Transverse colon (tissue), 4 donors: ENCODE measurements at regions not wholly inside any gene's neighbourhood (a gene's known extent, or its start where the extent isn't known, plus 50 kb on each side); places are given as distances from the start of the nearest gene placed in this dataset.
"Not testable (repeated sequence)": the region's sequence is repeated elsewhere in the genome, so short reads cannot be mapped to it uniquely, and the experiment has no call there.

Experiments used
- DNase-seq: peaks from one replicate; pipeline ENCODE4 v3.0.0-alpha.2; 2019
- H3K27ac ChIP-seq, 4 donors: fragments of 200-600 bp; sonication (generic); 2 replicates each; pipeline ENCODE4 v1.5.1; 2016 to 2018; ENCODE audit warnings: inconsistent platforms in 4 of 4
- H3K27me3 ChIP-seq: fragments of 200-600 bp; sonication (generic); 2 replicates; pipeline ENCODE4 v1.5.1; 2017; ENCODE audit warnings: inconsistent platforms
- H3K36me3 ChIP-seq, 4 donors: fragments of 200-600 bp; sonication (generic); 2 replicates each; pipeline ENCODE4 v1.5.1; 2017 to 2019; ENCODE audit warnings: inconsistent platforms in 4 of 4
- H3K4me1 ChIP-seq, 4 donors: fragments of 200-600 bp; sonication (generic); 2 replicates each; pipeline ENCODE4 v1.5.1; 2017 to 2020; ENCODE audit warnings: inconsistent platforms in 4 of 4
- H3K4me3 ChIP-seq, 4 donors: fragments of 200-600 bp; sonication (generic); 1 replicate in 1 of 4; 2 replicates in 3 of 4; pipeline versions ENCODE4 v1.5.1 to v1.6.1; 2017 to 2019; ENCODE audit warnings: inconsistent platforms in 4 of 4
- H3K9me3 ChIP-seq, 2 donors: fragments of 200-600 bp; sonication (generic); 2 replicates each; pipeline ENCODE4 v1.5.1; 2017 to 2019; ENCODE audit warnings: inconsistent platforms in 2 of 2
- EP300 ChIP-seq: sonication (generic); formaldehyde crosslinking; IDR thresholded peaks from one replicate; pipeline ENCODE4 v1.6.1; 2017; ENCODE audit warnings: antibody characterized with exemption, low read depth
- POLR2A ChIP-seq: fragments of 450-650 bp; IDR thresholded peaks from one replicate; pipeline ENCODE4 v1.6.1; 2016; ENCODE audit warnings: antibody characterized with exemption, mild to moderate bottlenecking, moderate library complexity
- POLR2AphosphoS5 ChIP-seq, 3 donors: sonication (generic); formaldehyde crosslinking; IDR thresholded peaks; one replicate each; pipeline ENCODE4 v1.6.1; 2016; ENCODE audit warnings: antibody characterized with exemption in 3 of 3
- WGBS, 2 donors: methylation state at CpG; one replicate each; pipeline ENCODE4 v1.1.5; 2018; ENCODE audit warnings: low coverage in 1 of 2; 5-methylcytosine and 5-hydroxymethylcytosine counted together
- in situ Hi-C, 4 donors: fragments of 200-750 bp; cut with MboI; loops; one replicate each; pipeline versions ENCODE4 v1.15.0 to v1.15.1; 2017; ENCODE audit warnings: low sequenced_read_pairs in 3 of 4, low pct_ligation_motif_present in 1 of 4, low pct_unique_long_range_greater_than_20kb in 1 of 4
- intact Hi-C: fragments of 100-400 bp; cut with DNase I; formaldehyde crosslinking; loops from one replicate; pipeline ENCODE4 v1.15.1; 2023; ENCODE audit warnings: low total_unique reads
- TF ChIP-seq, protein P1 (sequence below), 5 experiments: fragments of 200-600 bp in 3 of 5; fragments of 450-650 bp in 2 of 5; sonication (generic) in 3 of 5; IDR thresholded peaks; 1 replicate in 2 of 5; 2 replicates in 3 of 5; pipeline ENCODE4 v1.5.1; 2016 to 2017; ENCODE audit warnings: antibody characterized with exemption in 5 of 5, inconsistent platforms in 3 of 5, mild to moderate bottlenecking in 2 of 5, moderate library complexity in 1 of 5

DNA sequence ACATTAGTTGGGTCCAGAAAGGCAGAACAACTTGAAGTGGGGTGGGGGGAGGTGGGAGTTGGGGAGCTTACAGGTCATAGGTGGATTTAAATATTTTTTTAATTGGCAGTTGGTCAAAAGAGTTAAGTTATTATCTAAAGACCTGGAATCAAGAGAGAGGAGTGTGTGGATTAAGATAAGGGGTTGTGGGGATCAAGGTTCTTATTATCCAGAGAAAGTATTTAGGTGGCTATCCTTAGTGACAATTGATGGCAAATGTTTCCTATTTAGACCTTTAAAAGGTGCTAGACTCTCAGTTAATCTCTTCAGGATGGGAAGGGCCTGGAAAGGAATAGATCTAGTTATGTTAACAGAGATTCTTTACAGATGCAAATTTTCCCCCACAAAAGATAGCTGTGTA lies 120.7 kb upstream of the OR9Q1 start:
- Histone ChIP-seq H3K4me1 (peaks cover 9 to 54% (median 23%) of the 10 kb centered on the region in 4 donors), H3K4me3 (no peak overlapping the region), H3K27me3 (no peaks in the 10 kb centered on the region), H3K9me3 (no peaks in the 10 kb centered on the region), H3K27ac (peak overlapping the region; percentile 50 to 68 (median 64)), H3K36me3 (no peaks in the 10 kb centered on the region)
- TF ChIP-seq, protein P1, sequence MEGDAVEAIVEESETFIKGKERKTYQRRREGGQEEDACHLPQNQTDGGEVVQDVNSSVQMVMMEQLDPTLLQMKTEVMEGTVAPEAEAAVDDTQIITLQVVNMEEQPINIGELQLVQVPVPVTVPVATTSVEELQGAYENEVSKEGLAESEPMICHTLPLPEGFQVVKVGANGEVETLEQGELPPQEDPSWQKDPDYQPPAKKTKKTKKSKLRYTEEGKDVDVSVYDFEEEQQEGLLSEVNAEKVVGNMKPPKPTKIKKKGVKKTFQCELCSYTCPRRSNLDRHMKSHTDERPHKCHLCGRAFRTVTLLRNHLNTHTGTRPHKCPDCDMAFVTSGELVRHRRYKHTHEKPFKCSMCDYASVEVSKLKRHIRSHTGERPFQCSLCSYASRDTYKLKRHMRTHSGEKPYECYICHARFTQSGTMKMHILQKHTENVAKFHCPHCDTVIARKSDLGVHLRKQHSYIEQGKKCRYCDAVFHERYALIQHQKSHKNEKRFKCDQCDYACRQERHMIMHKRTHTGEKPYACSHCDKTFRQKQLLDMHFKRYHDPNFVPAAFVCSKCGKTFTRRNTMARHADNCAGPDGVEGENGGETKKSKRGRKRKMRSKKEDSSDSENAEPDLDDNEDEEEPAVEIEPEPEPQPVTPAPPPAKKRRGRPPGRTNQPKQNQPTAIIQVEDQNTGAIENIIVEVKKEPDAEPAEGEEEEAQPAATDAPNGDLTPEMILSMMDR (IDR thresholded peaks at IDR 0.05): no peak
- TF ChIP-seq POLR2AphosphoS5 (IDR thresholded peaks at IDR 0.05) (no peak), EP300 (no peak), POLR2A (no peak)
- no peak for DNase-seq
- intact Hi-C loops (no loop called here), in situ Hi-C loops (no loop called here)

DNA sequence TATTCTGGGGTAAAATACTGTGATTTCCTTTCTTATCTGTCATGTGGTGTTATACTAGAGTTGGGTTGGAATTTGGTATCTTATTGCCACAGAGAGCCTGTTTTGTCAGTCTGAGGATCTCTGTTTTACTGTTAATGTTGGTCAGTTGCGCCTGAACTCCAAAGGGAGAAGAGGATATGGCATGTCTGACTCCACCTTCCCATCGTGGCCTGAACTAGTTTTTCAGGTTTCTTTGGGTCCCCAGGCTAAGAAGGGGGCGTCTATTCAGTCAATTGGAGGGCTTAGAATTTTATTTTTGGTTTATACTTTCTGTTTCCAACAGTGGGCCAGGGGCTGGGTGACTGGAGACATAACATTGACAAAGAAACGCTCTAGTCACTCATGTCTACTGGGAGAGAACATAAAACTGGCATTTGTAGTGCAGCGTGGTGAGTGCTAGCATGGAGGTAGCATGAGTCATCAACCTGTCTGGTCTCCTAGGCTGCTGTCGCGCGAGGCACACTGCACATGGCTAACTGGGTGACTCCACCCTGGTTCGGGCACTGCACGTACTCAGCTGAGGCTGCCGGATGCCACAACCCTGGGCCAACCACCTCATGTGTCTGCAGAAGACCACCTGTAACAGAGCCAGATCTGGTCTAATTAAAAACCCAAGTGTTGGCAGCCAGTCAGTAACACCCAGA lies 120.1 kb upstream of the OR9Q1 start:
- in situ Hi-C loops: no loop called here
- 31 to 44% methylated on average over 5 to 10 of the region's 11 CpGs for WGBS, 2 donors

DNA sequence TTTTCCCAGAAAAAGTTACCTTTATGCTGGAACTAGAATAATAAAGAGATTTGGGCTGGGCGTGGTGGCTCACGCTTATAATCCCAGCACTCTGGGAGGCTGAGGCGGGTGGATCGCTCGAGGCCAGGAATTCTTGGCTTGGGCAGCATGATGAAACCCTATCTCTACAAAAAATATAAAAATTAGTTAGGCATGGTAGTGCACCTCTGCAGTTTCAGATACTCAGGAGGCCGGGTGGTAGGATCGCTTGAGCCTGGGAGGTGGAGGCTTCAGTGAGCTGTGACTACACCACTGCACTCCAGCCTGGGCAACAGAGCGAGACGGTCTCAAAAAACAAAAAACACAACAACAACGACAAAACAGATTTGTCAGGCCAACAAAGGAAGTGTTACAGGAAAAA lies 119.3 kb upstream of the OR9Q1 start:
- no peak for TF ChIP-seq EP300
- TF ChIP-seq POLR2A: no peak
- TF ChIP-seq, protein P1 (IDR thresholded peaks at IDR 0.05): no peak
- TF ChIP-seq POLR2AphosphoS5 (IDR thresholded peaks at IDR 0.05): no peak
- in situ Hi-C loops (no loop called here), intact Hi-C loops (no loop called here)
- H3K27me3 ChIP-seq: no peaks in the 10 kb centered on the region
- H3K27ac ChIP-seq: peak overlapping the region; percentile 50 to 68 (median 64)
- 64 to 74% methylated on average over 10 of the region's 10 CpGs for WGBS, 2 donors
- H3K4me3 ChIP-seq: no peak overlapping the region
- H3K36me3 ChIP-seq: no peaks in the 10 kb centered on the region
- DNase-seq: no peak
- H3K4me1 ChIP-seq: peaks cover 3 to 46% (median 20%) of the 10 kb centered on the region in 4 donors
- H3K9me3 ChIP-seq: no peaks in the 10 kb centered on the region

More for the DNA sequence above, 120.1 kb upstream of the OR9Q1 start:
- Histone ChIP-seq H3K27ac (peak overlapping the region; percentile 50 to 68 (median 64)), H3K9me3 (no peaks in the 10 kb centered on the region), H3K27me3 (no peaks in the 10 kb centered on the region), H3K4me3 (no peak overlapping the region), H3K36me3 (no peaks in the 10 kb centered on the region), H3K4me1 (peaks cover 8 to 54% (median 23%) of the 10 kb centered on the region in 4 donors)
- DNase-seq: peak; percentile 80
- TF ChIP-seq POLR2AphosphoS5 (IDR thresholded peaks at IDR 0.05) (peak in 2 of 3 donors; percentile 50 to 51), EP300 (no peak)
- intact Hi-C loops: no loop called here

DNA sequence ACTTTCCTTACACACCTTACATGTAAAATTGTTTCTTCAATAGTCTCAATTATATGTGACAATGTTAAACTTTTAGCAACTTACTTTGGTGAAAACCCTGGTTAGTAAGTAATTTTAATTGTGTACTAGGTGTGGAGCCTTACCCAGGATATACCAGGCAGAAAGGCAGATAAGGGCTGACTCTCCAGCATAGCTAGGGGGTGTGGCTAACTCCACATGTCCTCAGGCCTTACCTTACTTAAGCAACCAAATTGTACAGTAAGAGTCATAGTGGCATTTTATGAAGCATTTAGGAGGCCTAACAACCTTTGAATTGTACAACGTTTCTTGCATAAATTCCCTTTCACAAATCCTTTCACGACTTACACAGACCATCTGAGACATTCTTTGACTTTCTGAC lies 118.2 kb upstream of the OR9Q1 start:
- TF ChIP-seq, protein P1 (IDR thresholded peaks at IDR 0.05): no peak
- intact Hi-C loops (no loop called here), in situ Hi-C loops (no loop called here)
- no peaks in the 10 kb centered on the region for H3K36me3 ChIP-seq
- no peaks in the 10 kb centered on the region for H3K9me3 ChIP-seq
- no peak overlapping the region for H3K4me3 ChIP-seq
- H3K4me1 ChIP-seq: peaks cover 0 to 38% (median 16%) of the 10 kb centered on the region in 4 donors
- peak overlapping the region in 2 of 4 donors; percentile 22 to 28 for H3K27ac ChIP-seq
- 52 to 57% methylated on average over 2 of the region's 2 CpGs for WGBS, 2 donors
- DNase-seq: peak; percentile 25
- no peaks in the 10 kb centered on the region for H3K27me3 ChIP-seq

DNA sequence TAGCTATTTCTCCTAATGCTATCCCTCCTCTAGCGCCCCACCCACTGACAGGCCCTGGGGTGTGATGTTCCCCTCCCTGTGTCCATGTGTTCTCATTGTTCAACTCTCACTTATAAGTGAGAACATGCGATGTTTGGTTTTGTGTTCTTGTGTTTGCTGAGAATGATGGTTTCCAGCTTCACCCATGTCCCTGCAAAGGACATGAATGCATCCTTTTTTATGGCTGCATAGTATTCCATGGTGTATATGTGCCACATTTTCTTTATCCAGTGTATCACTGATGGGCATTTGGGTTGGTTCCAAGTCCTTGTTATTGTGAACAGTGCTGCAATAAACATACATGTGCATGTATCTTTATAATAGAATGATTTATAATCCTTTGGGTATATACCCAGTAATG lies 115.3 kb upstream of the OR9Q1 start:
- H3K27me3 ChIP-seq, in situ Hi-C loops, H3K27ac ChIP-seq, H3K4me3 ChIP-seq, H3K36me3 ChIP-seq, DNase-seq, H3K9me3 ChIP-seq, intact Hi-C loops: not testable (repeated sequence)
- H3K4me1 ChIP-seq: peaks cover 0 to 18% (median 11%) of the 10 kb centered on the region in 4 donors
- WGBS, 2 donors: 79 to 100% methylated on average over 1 to 2 of the region's 2 CpGs

DNA sequence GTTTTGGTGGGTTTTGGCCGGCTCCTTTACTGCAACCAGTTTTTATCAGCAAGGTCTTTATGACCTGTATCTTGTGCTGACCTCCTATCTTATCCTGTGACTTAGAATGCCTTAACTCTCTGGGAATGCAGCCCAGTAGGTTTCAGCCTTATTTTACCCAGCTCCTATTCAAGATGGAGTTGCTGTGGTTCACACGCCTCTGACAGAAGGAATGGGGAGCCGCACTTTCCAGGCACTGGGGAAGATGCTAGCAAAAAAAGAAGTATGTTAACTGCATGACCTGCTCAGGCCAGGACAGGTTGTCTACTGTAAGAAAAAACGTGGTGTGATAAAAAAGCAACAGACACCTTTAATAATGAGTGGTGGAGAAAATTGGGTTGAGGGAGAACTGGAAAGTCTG lies 112.2 kb upstream of the OR9Q1 start:
- H3K4me3 ChIP-seq, intact Hi-C loops, H3K9me3 ChIP-seq, DNase-seq, H3K27ac ChIP-seq, H3K4me1 ChIP-seq, H3K36me3 ChIP-seq, in situ Hi-C loops, H3K27me3 ChIP-seq: not testable (repeated sequence)
- WGBS, 2 donors: 79 to 87% methylated on average over 4 of the region's 4 CpGs
